IMR-90 (cell line): ENCODE measurements at regions not wholly inside any gene's neighbourhood (a gene's known extent, or its start where the extent isn't known, plus 50 kb on each side); places are given as distances from the start of the nearest gene placed in this dataset.

ENCODE experiments used
- ATAC-seq: fragments of 200-7000 bp; cut with Tn5 transposase; 2 replicates; pipeline ENCODE4 v1.9.1; 2020; ENCODE audit warnings: low read depth, mild to moderate bottlenecking, moderate library complexity
- BruUV-seq: library from RNA; stranded (reverse); fragments of 400-500 nt; replicated peaks from 2 replicates; lab custom pipeline; 2021; lab: Mats Ljungman, UMichigan
- CTCF ChIA-PET: fragments of 300-600 bp; formaldehyde crosslinking; extraction: SDS; loops from one replicate; lab custom pipeline; 2021; ENCODE audit warnings: antibody characterized with exemption; lab: Yijun Ruan, JAX
- POLR2A ChIA-PET: fragments of 300-600 bp; sonication (Branson Sonifier 250); formaldehyde crosslinking; loops from one replicate; lab custom pipeline; 2022; ENCODE audit warnings: antibody characterized with exemption; ENCODE audit not compliant: unreplicated experiment; lab: Charles Lee
- DNase-seq: peaks from one replicate; pipeline ENCODE4 v3.0.0; 2013
- H2AFZ ChIP-seq: replicated peaks from 2 replicates; pipeline ENCODE3; 2013; ENCODE audit warnings: low read length, mild to moderate bottlenecking; ENCODE audit not compliant: poor library complexity
- H2AK5ac ChIP-seq: 2 replicates; pipeline ENCODE4 v1.6.1; 2013; ENCODE audit warnings: low read depth, low read length, inconsistent platforms
- H2AK9ac ChIP-seq: replicated peaks from 2 replicates; pipeline ENCODE3; 2013; ENCODE audit warnings: mild to moderate bottlenecking, low read depth, low read length, moderate library complexity; ENCODE audit not compliant: poor library complexity
- H2BK120ac ChIP-seq: 2 replicates; pipeline ENCODE4 v1.6.1; 2013; ENCODE audit warnings: low read depth, low read length, inconsistent platforms
- H2BK15ac ChIP-seq: 3 replicates; pipeline ENCODE4 v1.6.1; 2013; ENCODE audit warnings: low read depth, low read length, inconsistent platforms
- H2BK20ac ChIP-seq: 2 replicates; pipeline ENCODE4 v1.6.1; 2013; ENCODE audit warnings: low read depth, mild to moderate bottlenecking, inconsistent platforms, low read length, moderate library complexity
- H2BK5ac ChIP-seq: 2 replicates; pipeline ENCODE4 v1.6.1; 2013; ENCODE audit warnings: mild to moderate bottlenecking, low read depth, low read length, inconsistent platforms; ENCODE audit not compliant: poor library complexity, severe bottlenecking
- H3K14ac ChIP-seq: replicated peaks from 2 replicates; pipeline ENCODE4 v1.6.1; 2013; ENCODE audit warnings: low read depth, low read length, inconsistent platforms
- H3K18ac ChIP-seq: 2 replicates; pipeline ENCODE4 v1.6.1; 2013; ENCODE audit warnings: low read depth, low read length, control low read depth
- H3K23ac ChIP-seq: 2 replicates; pipeline ENCODE4 v1.6.1; 2013; ENCODE audit warnings: low read depth, low read length, inconsistent platforms
- H3K27ac ChIP-seq: 2 replicates; pipeline ENCODE4 v1.5.1; 2013; ENCODE audit warnings: mild to moderate bottlenecking, control low read depth, low read length; ENCODE audit not compliant: insufficient read depth
- H3K27me3 ChIP-seq: 2 replicates; pipeline ENCODE4 v1.6.1; 2013; ENCODE audit warnings: low read length; ENCODE audit not compliant: control insufficient read depth, insufficient read depth
- H3K36me3 ChIP-seq: 2 replicates; pipeline ENCODE4 v1.6.1; 2013; ENCODE audit warnings: low read length, mixed read lengths; ENCODE audit not compliant: control insufficient read depth, insufficient read depth
- H3K4ac ChIP-seq: 2 replicates; pipeline ENCODE4 v1.6.1; 2013; ENCODE audit warnings: low read depth, low read length, inconsistent platforms
- H3K4me1 ChIP-seq: 2 replicates; pipeline ENCODE4 v1.6.1; 2013; ENCODE audit warnings: low read length, mixed read lengths; ENCODE audit not compliant: control insufficient read depth, insufficient read depth
- H3K4me2 ChIP-seq: 2 replicates; pipeline ENCODE4 v1.6.1; 2013; ENCODE audit warnings: low read depth, mild to moderate bottlenecking, control low read depth, low read length, moderate library complexity
- H3K4me3 ChIP-seq: 2 replicates; pipeline ENCODE4 v1.5.1; 2013; ENCODE audit warnings: low read depth, mild to moderate bottlenecking, control low read depth, low read length, moderate library complexity; ENCODE audit not compliant: insufficient read depth
- H3K56ac ChIP-seq: 2 replicates; pipeline ENCODE4 v1.6.1; 2013; ENCODE audit warnings: low read length, inconsistent platforms; ENCODE audit not compliant: insufficient read depth; ENCODE audit errors: extremely low read depth
- H3K79me1 ChIP-seq, 2 experiments: 2 replicates each; pipeline ENCODE4 v1.6.1; 2013; ENCODE audit warnings: low read length in 2 of 2, inconsistent platforms in 1 of 2, low read depth in 1 of 2
- H3K9ac ChIP-seq: 2 replicates; pipeline ENCODE4 v1.6.1; 2013; ENCODE audit warnings: low read depth, low read length, control low read depth
- H3K9me1 ChIP-seq: 2 replicates; pipeline ENCODE4 v1.6.1; 2013; ENCODE audit warnings: low read length, inconsistent platforms; ENCODE audit not compliant: insufficient read depth
- H3K9me3 ChIP-seq: 2 replicates; pipeline ENCODE4 v1.6.1; 2013; ENCODE audit warnings: low read length; ENCODE audit not compliant: control insufficient read depth, insufficient read depth
- H4K20me1 ChIP-seq: 2 replicates; pipeline ENCODE4 v1.6.1; 2013; ENCODE audit warnings: low read length, inconsistent platforms; ENCODE audit not compliant: insufficient read depth
- H4K5ac ChIP-seq: 2 replicates; pipeline ENCODE4 v1.6.1; 2013; ENCODE audit warnings: mild to moderate bottlenecking, low read depth, low read length, control low read depth
- H4K8ac ChIP-seq, 2 experiments: 2 replicates each; pipeline ENCODE4 v1.6.1; 2013; ENCODE audit warnings: low read depth in 2 of 2, low read length in 2 of 2, control low read depth in 1 of 2, inconsistent platforms in 1 of 2
- H4K91ac ChIP-seq: 2 replicates; pipeline ENCODE4 v1.6.1; 2013; ENCODE audit warnings: low read depth, low read length, inconsistent platforms; ENCODE audit not compliant: insufficient read depth
- BHLHE40 ChIP-seq: fragments of 150-350 bp; IDR thresholded peaks from 2 replicates; pipeline ENCODE4 v1.6.1; 2016; ENCODE audit warnings: mild to moderate bottlenecking, low read depth, low read length
- CEBPB ChIP-seq: IDR thresholded peaks from 2 replicates; pipeline ENCODE4 v1.6.1; 2012; ENCODE audit warnings: low read depth, low read length, improper control_type of control experiment
- CHD1 ChIP-seq: IDR thresholded peaks from 2 replicates; pipeline ENCODE4 v1.6.1; 2012; ENCODE audit warnings: low read depth, low read length, improper control_type of control experiment
- ELK1 ChIP-seq: fragments of 150-350 bp; IDR thresholded peaks from 2 replicates; pipeline ENCODE4 v1.6.1; 2016; ENCODE audit warnings: low read depth, mild to moderate bottlenecking, low read length, moderate library complexity, borderline replicate concordance
- FOS ChIP-seq: fragments of 150-350 bp; IDR thresholded peaks from 2 replicates; pipeline ENCODE4 v1.6.1; 2016; ENCODE audit warnings: low read depth, low read length
- MAFK ChIP-seq: IDR thresholded peaks from 2 replicates; pipeline ENCODE4 v1.6.1; 2012; ENCODE audit warnings: low read depth, low read length, improper control_type of control experiment
- MAZ ChIP-seq: IDR thresholded peaks from 2 replicates; pipeline ENCODE4 v1.6.1; 2012; ENCODE audit warnings: low read depth, mild to moderate bottlenecking, low read length, improper control_type of control experiment, moderate library complexity, borderline replicate concordance
- MXI1 ChIP-seq: IDR thresholded peaks from 2 replicates; pipeline ENCODE4 v1.6.1; 2012; ENCODE audit warnings: low read depth, mild to moderate bottlenecking, low read length, moderate library complexity, borderline replicate concordance
- NFE2L2 ChIP-seq: fragments of 150-350 bp; IDR thresholded peaks from 2 replicates; pipeline ENCODE4 v1.6.1; 2016; ENCODE audit warnings: low read depth, mild to moderate bottlenecking, low read length
- POLR2A ChIP-seq: IDR thresholded peaks from 2 replicates; pipeline ENCODE4 v1.6.1; 2012; ENCODE audit warnings: mild to moderate bottlenecking, low read depth, low read length
- RAD21 ChIP-seq: IDR thresholded peaks from 2 replicates; pipeline ENCODE4 v1.6.1; 2012; ENCODE audit warnings: low read length, improper control_type of control experiment
- RCOR1 ChIP-seq: IDR thresholded peaks from 2 replicates; pipeline ENCODE4 v1.6.1; 2012; ENCODE audit warnings: mild to moderate bottlenecking, low read length, improper control_type of control experiment; ENCODE audit not compliant: insufficient replicate concordance
- SMC3 ChIP-seq: fragments of 150-350 bp; IDR thresholded peaks from 2 replicates; pipeline ENCODE4 v1.6.1; 2016; ENCODE audit warnings: low read depth, mild to moderate bottlenecking, antibody characterized with exemption, low read length, moderate library complexity
- dilution Hi-C: fragments of 300-500 bp; cut with HindIII; formaldehyde crosslinking; loops from one replicate; pipeline ENCODE4 v1.14.3; 2018; ENCODE audit warnings: low sequenced_read_pairs; ENCODE audit not compliant: unreplicated experiment
- in situ Hi-C: fragments of 300-500 bp; cut with MboI; formaldehyde crosslinking; loops from 3 replicates; pipeline ENCODE4 v1.14.3; 2019; ENCODE audit warnings: low sequenced_read_pairs, inconsistent platforms, mixed read lengths
- intact Hi-C: fragments of 100-400 bp; cut with micrococcal nuclease; formaldehyde crosslinking; loops from 2 replicates; pipeline ENCODE4 v1.10.0; 2022
- TF ChIP-seq, protein P1 (sequence below): conservative IDR thresholded peaks from 2 replicates; pipeline ENCODE4 v1.5.1; 2012; ENCODE audit warnings: mild to moderate bottlenecking, low read depth, low read length, improper control_type of control experiment
- TF ChIP-seq, protein P2 (sequence below): fragments of 150-350 bp; IDR thresholded peaks from 2 replicates; pipeline ENCODE4 v1.6.1; 2017; ENCODE audit warnings: mild to moderate bottlenecking, antibody characterized with exemption, low read length, low read depth

DNA sequence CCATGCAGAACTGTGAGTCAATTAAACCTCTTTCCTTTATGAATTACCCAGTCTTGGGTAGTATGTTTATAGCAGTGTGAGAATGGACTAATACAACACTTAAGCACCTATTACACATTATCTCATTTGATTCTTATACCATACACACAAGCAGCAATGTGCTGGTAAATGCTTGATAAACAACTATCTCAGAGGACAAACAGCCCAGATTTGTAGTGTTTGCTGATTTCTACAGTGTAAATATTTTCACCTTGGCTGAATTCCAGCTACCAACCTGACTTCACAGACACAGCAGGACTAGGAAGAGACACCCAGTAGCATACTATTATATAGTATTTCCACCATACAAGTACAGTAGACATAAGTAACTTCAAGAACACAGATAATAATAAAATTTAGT is 406.5 kb upstream of the CNKSR2 start:
- POLR2A ChIA-PET: no interaction called here
- CTCF ChIA-PET: no interaction called here
- intact Hi-C loops: no loop called here
- H2BK120ac ChIP-seq: no peak overlapping the region
- H3K79me1 ChIP-seq: no peaks in the 10 kb centered on the region
- no peak overlapping the region for H3K4ac ChIP-seq
- H3K9me3 ChIP-seq: peaks cover 3% of the 10 kb centered on the region; the same call in 1 of the 2 replicates
- H3K9ac ChIP-seq: no peak overlapping the region
- no peak overlapping the region for H3K4me2 ChIP-seq
- H2BK5ac ChIP-seq: no peak overlapping the region
- no peak overlapping the region for H3K18ac ChIP-seq
- H2BK20ac ChIP-seq: no peak overlapping the region
- no peak overlapping the region for H3K4me3 ChIP-seq
- H3K14ac ChIP-seq: no peak overlapping the region
- H3K27me3 ChIP-seq: no peaks in the 10 kb centered on the region
- no peak overlapping the region for H4K5ac ChIP-seq
- H2AK9ac ChIP-seq: no peak overlapping the region
- no peak overlapping the region for H4K8ac ChIP-seq
- no peak overlapping the region for H4K91ac ChIP-seq
- no peaks in the 10 kb centered on the region for H3K4me1 ChIP-seq
- dilution Hi-C loops: no loop called here
- in situ Hi-C loops: no loop called here
- H2BK15ac ChIP-seq: no peak overlapping the region
- TF ChIP-seq FOS (no peak), SMC3 (no peak), MAFK (no peak), CEBPB (no peak), RAD21 (no peak), POLR2A (no peak), MAZ (no peak), CHD1 (no peak), ELK1 (no peak), MXI1 (no peak), BHLHE40 (no peak), RCOR1 (no peak), NFE2L2 (no peak)
- TF ChIP-seq, protein P1, sequence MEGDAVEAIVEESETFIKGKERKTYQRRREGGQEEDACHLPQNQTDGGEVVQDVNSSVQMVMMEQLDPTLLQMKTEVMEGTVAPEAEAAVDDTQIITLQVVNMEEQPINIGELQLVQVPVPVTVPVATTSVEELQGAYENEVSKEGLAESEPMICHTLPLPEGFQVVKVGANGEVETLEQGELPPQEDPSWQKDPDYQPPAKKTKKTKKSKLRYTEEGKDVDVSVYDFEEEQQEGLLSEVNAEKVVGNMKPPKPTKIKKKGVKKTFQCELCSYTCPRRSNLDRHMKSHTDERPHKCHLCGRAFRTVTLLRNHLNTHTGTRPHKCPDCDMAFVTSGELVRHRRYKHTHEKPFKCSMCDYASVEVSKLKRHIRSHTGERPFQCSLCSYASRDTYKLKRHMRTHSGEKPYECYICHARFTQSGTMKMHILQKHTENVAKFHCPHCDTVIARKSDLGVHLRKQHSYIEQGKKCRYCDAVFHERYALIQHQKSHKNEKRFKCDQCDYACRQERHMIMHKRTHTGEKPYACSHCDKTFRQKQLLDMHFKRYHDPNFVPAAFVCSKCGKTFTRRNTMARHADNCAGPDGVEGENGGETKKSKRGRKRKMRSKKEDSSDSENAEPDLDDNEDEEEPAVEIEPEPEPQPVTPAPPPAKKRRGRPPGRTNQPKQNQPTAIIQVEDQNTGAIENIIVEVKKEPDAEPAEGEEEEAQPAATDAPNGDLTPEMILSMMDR: no peak
- TF ChIP-seq, protein P2, sequence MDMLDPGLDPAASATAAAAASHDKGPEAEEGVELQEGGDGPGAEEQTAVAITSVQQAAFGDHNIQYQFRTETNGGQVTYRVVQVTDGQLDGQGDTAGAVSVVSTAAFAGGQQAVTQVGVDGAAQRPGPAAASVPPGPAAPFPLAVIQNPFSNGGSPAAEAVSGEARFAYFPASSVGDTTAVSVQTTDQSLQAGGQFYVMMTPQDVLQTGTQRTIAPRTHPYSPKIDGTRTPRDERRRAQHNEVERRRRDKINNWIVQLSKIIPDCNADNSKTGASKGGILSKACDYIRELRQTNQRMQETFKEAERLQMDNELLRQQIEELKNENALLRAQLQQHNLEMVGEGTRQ: no peak
- no peak overlapping the region for H3K27ac ChIP-seq
- no peak for ATAC-seq
- no peaks in the 10 kb centered on the region for H3K9me1 ChIP-seq
- no peaks in the 10 kb centered on the region for H3K36me3 ChIP-seq
- no peak for DNase-seq
- no peak overlapping the region for H2AK5ac ChIP-seq
- H3K56ac ChIP-seq: no peak overlapping the region
- no TSS peak for BruUV-seq
- H2AFZ ChIP-seq: no peak overlapping the region
- H3K23ac ChIP-seq: no peak overlapping the region
- H4K20me1 ChIP-seq: no peaks in the 10 kb centered on the region
